ENCODE measurements at regions not wholly inside any gene's neighbourhood (a gene's known extent, or its start where the extent isn't known, plus 50 kb on each side); places are given as distances from the start of the nearest gene placed in this dataset.

DNA sequence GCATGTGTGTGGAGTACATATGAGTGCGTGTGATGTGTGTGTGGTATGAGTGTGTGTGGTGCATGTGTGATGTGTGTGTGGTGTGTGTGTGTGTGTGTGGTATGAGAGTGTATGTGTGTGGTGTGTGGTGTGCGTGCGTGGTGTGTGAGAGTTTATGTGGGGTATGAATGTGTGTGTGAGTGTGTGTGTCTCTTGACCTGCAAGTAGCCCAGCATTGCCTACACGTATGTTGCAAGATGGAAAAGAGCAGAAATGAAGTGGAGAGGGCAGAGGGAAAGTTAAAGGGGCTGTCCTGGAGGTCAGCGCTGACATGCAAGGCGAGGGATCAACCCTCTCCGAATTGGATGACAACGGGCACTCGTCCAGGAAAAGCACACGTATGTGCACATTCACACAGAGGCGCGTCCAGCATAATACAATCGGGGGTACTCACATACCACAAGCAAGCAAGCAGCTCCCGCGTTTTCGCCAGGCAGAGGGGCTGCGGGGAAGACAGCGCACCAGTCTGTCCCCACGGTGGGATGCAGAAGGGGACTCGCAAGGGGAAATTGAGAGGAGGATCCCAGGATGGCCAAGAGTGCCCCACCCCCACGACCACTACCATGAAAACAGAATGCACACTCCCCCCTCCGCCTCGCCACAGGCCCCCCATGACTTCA lies 174.5 kb upstream of the AFDN start:
- no peaks in the 10 kb centered on the region for H3K9me3 ChIP-seq (ENCODE audit: control insufficient read depth, insufficient read depth, low read depth, low read length)
- no peaks in the 10 kb centered on the region for H3K36me3 ChIP-seq (ENCODE audit: control insufficient read depth in 2 of 2, insufficient read depth in 1 of 2, low read length in 2 of 2)
- TF ChIP-seq HOXD13 (CRISPR knock-in tag; IDR thresholded peaks at IDR 0.05; ENCODE audit: borderline replicate concordance) (peak; percentile 2; the same call in 1 of the 2 replicates), ZNF274 (IDR thresholded peaks at IDR 0.05; ENCODE audit: low read length) (no peak), ZNF274 (tag by site-specific recombination; IDR thresholded peaks at IDR 0.05; ENCODE audit: borderline replicate concordance) (0 out of 2 replicates have a peak, but pooled peaks have one; percentile 32), ZNF548 (tag by site-specific recombination; IDR thresholded peaks at IDR 0.05) (peak; percentile 32; the same call in 1 of the 2 replicates), ZNF544 (tag by site-specific recombination; IDR thresholded peaks at IDR 0.05) (no peak), GLIS2 (tag by site-specific recombination; IDR thresholded peaks at IDR 0.05) (no peak)
- H3K4me3 ChIP-seq (ENCODE audit: low read depth, low read length), result no peak overlapping the region
- H3K4me1 ChIP-seq (ENCODE audit: control insufficient read depth, insufficient read depth, low read length), result no peaks in the 10 kb centered on the region
- ChIA-PET POLR2A (interaction anchor here (0.6 kb wide), 1 partner anchor 81 kb away, joined by 3 read pairs; no protein-coding TSS in a partner anchor), CTCF (no interaction called here)
- no peak overlapping the region for H3K27ac ChIP-seq (ENCODE audit: extremely low read depth, low read depth, low read length)

DNA sequence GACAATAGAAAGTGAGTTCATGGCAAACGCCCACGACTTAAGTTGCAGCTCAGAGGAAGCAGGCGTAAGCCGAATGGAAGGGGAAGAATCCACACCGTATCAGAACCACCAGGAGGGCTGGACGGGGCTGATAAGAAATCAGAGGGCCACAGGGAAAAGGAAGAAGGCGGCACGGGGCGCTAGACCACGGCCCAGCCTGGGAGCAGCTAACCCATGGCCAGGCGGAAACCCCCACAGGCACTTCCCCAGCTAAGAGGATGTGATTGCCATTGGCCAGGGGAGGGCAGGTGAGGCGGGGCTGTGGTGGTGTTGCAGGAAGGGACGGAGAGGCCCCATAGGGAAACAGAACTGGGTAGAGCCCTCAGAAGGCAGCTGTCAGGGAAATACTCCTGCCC lies 174.0 kb upstream of the AFDN start:
- Histone ChIP-seq H3K27ac (ENCODE audit: extremely low read depth, low read depth, low read length) (no peak overlapping the region), H3K9me3 (ENCODE audit: control insufficient read depth, insufficient read depth, low read depth, low read length) (no peaks in the 10 kb centered on the region), H3K4me3 (ENCODE audit: low read depth, low read length) (no peak overlapping the region), H3K36me3 (ENCODE audit: control insufficient read depth in 2 of 2, insufficient read depth in 1 of 2, low read length in 2 of 2) (no peaks in the 10 kb centered on the region), H3K4me1 (ENCODE audit: control insufficient read depth, insufficient read depth, low read length) (no peaks in the 10 kb centered on the region)
- ChIA-PET POLR2A (interaction anchor here (0.6 kb wide), 1 partner anchor 82 kb away, joined by 3 read pairs; no protein-coding TSS in a partner anchor), CTCF (no interaction called here)
- TF ChIP-seq EGR2 (tag by site-specific recombination; IDR thresholded peaks at IDR 0.05; ENCODE audit: low read depth) (peak; percentile 26; the same call in 1 of the 2 replicates), ZNF624 (tag by site-specific recombination; IDR thresholded peaks at IDR 0.05) (no peak)

DNA sequence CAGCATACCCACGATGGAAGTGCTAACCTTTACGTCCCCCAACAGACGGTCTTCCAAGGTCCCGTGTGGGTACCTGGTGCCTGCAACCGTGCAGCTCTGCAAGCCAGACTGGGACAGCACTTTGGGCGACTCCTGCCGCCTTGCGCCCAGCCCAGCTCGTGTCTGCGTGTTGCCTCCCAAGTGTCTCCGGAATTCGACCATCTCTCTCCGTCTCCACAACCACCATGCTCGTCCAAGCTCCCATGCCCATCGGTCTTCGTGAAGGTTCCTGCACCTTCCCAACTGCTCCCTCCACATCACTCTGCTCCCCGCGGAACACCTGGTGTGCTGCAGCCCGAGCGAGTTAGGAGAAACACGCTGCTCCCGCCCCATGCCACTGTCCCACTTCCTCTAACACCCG lies 173.2 kb upstream of the AFDN start:
- no peak for TF ChIP-seq IKZF3 (tag by site-specific recombination; IDR thresholded peaks at IDR 0.05)
- TF ChIP-seq, protein P1, sequence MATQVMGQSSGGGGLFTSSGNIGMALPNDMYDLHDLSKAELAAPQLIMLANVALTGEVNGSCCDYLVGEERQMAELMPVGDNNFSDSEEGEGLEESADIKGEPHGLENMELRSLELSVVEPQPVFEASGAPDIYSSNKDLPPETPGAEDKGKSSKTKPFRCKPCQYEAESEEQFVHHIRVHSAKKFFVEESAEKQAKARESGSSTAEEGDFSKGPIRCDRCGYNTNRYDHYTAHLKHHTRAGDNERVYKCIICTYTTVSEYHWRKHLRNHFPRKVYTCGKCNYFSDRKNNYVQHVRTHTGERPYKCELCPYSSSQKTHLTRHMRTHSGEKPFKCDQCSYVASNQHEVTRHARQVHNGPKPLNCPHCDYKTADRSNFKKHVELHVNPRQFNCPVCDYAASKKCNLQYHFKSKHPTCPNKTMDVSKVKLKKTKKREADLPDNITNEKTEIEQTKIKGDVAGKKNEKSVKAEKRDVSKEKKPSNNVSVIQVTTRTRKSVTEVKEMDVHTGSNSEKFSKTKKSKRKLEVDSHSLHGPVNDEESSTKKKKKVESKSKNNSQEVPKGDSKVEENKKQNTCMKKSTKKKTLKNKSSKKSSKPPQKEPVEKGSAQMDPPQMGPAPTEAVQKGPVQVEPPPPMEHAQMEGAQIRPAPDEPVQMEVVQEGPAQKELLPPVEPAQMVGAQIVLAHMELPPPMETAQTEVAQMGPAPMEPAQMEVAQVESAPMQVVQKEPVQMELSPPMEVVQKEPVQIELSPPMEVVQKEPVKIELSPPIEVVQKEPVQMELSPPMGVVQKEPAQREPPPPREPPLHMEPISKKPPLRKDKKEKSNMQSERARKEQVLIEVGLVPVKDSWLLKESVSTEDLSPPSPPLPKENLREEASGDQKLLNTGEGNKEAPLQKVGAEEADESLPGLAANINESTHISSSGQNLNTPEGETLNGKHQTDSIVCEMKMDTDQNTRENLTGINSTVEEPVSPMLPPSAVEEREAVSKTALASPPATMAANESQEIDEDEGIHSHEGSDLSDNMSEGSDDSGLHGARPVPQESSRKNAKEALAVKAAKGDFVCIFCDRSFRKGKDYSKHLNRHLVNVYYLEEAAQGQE (tag by site-specific recombination; IDR thresholded peaks at IDR 0.05), result no peak
- TF ChIP-seq ZNF146 (tag by site-specific recombination; IDR thresholded peaks at IDR 0.05), result no peak
- TF ChIP-seq ZNF548 (tag by site-specific recombination; IDR thresholded peaks at IDR 0.05), result no peak
- no peak for TF ChIP-seq ZNF561 (tag by site-specific recombination; IDR thresholded peaks at IDR 0.05; ENCODE audit: borderline replicate concordance)
- no peak for TF ChIP-seq RBAK (tag by site-specific recombination; IDR thresholded peaks at IDR 0.05)
- no peak for TF ChIP-seq TRIM28 (IDR thresholded peaks at IDR 0.05; ENCODE audit: borderline replicate concordance, low read length)
- no peak for TF ChIP-seq ZNF423 (tag by site-specific recombination; IDR thresholded peaks at IDR 0.05)
- TF ChIP-seq, protein P2, sequence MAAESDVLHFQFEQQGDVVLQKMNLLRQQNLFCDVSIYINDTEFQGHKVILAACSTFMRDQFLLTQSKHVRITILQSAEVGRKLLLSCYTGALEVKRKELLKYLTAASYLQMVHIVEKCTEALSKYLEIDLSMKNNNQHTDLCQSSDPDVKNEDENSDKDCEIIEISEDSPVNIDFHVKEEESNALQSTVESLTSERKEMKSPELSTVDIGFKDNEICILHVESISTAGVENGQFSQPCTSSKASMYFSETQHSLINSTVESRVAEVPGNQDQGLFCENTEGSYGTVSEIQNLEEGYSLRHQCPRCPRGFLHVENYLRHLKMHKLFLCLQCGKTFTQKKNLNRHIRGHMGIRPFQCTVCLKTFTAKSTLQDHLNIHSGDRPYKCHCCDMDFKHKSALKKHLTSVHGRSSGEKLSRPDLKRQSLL (tag by site-specific recombination; IDR thresholded peaks at IDR 0.05), result no peak
- no peak for TF ChIP-seq ZNF175 (tag by site-specific recombination; IDR thresholded peaks at IDR 0.05)
- no peak for TF ChIP-seq ZFP69B (tag by site-specific recombination; IDR thresholded peaks at IDR 0.05)
- TF ChIP-seq, protein P3, sequence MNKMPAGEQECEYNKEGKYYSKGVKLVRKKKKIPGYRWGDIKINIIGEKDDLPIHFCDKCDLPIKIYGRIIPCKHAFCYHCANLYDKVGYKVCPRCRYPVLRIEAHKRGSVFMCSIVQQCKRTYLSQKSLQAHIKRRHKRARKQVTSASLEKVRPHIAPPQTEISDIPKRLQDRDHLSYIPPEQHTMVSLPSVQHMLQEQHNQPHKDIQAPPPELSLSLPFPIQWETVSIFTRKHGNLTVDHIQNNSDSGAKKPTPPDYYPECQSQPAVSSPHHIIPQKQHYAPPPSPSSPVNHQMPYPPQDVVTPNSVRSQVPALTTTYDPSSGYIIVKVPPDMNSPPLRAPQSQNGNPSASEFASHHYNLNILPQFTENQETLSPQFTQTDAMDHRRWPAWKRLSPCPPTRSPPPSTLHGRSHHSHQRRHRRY (tag by site-specific recombination; IDR thresholded peaks at IDR 0.05), result no peak
- no peak for TF ChIP-seq ZNF664 (tag by site-specific recombination; IDR thresholded peaks at IDR 0.05)
- no peak for TF ChIP-seq HOXD13 (CRISPR knock-in tag; IDR thresholded peaks at IDR 0.05; ENCODE audit: borderline replicate concordance)
- TF ChIP-seq ZBTB48 (tag by site-specific recombination; IDR thresholded peaks at IDR 0.05), result no peak
- TF ChIP-seq ZFP41 (tag by site-specific recombination; IDR thresholded peaks at IDR 0.05; ENCODE audit: borderline replicate concordance), result no peak
- no peak overlapping the region for H3K4me3 ChIP-seq (ENCODE audit: low read depth, low read length)
- no peaks in the 10 kb centered on the region for H3K36me3 ChIP-seq (ENCODE audit: control insufficient read depth in 2 of 2, insufficient read depth in 1 of 2, low read length in 2 of 2)
- no peaks in the 10 kb centered on the region for H3K9me3 ChIP-seq (ENCODE audit: control insufficient read depth, insufficient read depth, low read depth, low read length)
- no peak overlapping the region for H3K27ac ChIP-seq (ENCODE audit: extremely low read depth, low read depth, low read length)
- CTCF ChIA-PET, result interaction anchor here (0.7 kb wide), 1 partner anchor 36 kb away, joined by 3 read pairs; no protein-coding TSS in a partner anchor
- POLR2A ChIA-PET, result no interaction called here
- H3K4me1 ChIP-seq (ENCODE audit: control insufficient read depth, insufficient read depth, low read length), result no peaks in the 10 kb centered on the region
